ENCODE measurements at regions not wholly inside any gene's neighbourhood (a gene's known extent, or its start where the extent isn't known, plus 50 kb on each side); places are given as distances from the start of the nearest gene placed in this dataset.
A peak's percentile ranks its signal among the peaks of the same experiment; 100 is the strongest.

- DNase-seq, result no peak
These were observed 450.8 kb upstream of the NAALADL2 start for GRCh38 chr3:174408310-174408709.

DNA sequence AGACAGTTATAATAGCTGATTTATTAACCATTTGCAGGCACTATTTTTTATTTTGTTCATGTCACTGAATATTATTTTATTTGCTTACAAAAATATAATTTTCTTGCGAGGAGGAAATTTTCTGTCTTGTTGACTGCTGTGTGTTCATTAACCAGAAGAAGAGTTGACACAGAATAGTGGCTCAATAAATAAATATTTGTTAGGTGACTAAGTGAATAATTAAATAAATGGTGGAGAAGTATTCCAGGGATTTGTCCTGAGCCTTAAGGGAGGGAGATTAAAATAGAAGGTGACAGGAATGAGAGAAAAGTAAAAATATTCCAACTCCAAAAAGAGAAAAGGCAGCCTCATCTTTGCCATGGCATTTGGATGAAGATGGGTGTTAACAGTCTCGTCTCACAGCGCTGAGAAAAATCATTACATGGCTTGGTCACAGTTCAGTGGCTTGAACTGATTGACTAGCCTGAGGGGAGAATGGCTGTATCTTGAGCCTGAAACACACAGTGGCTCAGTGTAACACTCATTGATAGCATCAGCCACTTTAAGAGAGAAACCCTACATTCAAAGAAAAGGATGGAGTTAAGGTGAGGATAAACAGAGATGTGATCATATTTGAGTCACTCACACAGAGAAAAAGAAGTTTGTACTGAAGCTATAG, 449.9 kb upstream of the NAALADL2 start:
- DNase-seq, result no peak

DNA sequence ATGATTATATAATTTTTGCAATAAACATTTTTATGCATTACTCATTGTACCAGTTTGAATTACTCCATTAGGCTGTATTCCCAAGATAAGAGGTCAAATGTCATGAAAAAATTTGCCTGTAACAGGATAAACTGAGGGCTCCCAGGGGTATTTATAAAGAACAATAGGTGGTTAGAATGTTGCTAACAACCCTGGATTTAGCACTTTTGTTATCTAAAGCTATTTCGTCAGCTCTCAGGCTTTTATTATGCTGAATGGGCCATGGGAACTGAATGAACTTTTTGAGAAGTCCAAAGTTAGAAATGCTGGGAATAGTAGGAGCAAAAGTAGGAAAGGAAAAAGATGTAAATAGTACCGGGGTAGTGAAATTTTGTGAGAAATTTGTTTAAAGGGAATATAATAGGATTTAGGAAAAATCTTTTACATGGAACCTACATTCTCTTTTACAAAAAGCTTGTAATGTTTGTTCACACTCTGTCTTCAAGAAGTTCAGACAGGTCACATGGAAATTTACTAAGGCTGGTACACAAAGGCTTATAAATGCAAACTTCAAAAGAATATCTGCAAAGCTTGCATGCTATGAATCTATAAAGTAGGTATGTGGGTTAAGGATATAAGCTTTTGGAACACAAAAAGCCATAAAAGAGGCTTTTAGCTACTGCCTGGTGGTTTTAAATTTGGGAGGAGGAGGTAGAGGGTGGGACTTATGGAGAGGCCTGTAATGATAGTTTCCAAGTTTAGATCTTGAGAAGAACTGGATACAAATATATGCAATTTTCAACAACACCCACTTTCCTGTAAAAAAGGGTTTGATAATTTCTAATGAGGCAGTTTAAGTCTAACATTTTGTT, 445.8 kb upstream of the NAALADL2 start:
- DNase-seq, result no peak

DNA sequence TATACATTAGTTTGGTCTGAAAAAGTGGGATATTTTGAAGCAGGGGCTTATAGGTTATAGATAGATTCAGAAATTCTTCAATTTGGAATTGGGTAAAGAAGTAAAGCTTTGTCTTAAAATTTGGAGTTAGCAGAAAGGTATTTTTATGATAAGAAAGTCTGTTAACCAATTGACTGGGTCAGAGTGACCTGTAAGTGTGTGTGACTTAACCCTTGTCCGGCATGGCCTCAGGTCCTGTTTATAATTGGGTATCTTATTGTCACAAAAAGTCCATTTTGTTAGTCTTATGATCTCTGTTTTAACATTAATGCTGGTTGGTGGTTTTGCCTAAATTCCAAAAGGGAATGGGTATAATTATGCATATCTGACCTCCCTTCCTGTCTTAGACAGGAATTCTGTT, 444.2 kb upstream of the NAALADL2 start:
- DNase-seq, result no peak

DNA sequence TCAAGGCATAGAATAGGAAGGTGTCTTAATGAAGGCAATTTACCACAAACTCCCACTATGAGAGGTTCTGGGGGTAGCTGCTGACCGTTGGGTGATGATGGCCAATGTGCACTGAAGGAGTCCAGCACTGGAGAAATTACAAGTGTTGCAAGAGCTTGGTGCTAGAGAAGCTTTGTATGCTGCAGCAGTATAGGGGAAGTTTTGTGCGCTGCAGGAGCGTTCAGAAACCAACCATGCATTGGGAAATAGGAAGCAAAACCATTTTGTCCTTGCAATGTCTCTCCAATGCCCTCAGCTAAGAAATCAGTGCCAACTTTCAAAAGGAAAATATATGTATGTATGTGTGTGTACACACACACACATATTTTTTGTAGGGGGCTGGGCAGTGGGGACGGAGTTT, 441.6 kb upstream of the NAALADL2 start:
- DNase-seq, result no peak

- DNase-seq, result no peak
These were observed 439.9 kb upstream of the NAALADL2 start for GRCh38 chr3:174419216-174419615.

DNA sequence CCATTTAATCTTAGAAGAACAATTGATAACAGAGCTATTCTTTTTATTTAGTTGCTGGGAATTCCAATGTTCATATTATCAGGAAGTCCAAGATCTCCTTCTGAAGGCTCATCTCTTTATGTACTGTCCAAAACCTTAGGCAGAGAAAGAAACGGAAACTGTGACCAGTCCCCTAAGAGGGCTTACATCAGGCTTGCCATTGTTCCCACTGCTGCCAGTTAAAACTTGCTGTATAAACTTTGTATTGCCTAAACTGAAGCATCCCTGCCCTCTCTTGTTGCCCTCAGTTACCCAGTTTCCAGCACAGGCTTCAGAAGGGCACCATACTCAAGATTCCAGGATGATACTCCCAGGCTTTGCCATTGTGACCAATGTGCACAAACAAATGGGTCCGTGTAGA, 435.2 kb upstream of the NAALADL2 start:
- no peak for DNase-seq

GRCh38 chr3:174424656-174425055, 434.5 kb upstream of the NAALADL2 start:
- no peak for DNase-seq

DNA sequence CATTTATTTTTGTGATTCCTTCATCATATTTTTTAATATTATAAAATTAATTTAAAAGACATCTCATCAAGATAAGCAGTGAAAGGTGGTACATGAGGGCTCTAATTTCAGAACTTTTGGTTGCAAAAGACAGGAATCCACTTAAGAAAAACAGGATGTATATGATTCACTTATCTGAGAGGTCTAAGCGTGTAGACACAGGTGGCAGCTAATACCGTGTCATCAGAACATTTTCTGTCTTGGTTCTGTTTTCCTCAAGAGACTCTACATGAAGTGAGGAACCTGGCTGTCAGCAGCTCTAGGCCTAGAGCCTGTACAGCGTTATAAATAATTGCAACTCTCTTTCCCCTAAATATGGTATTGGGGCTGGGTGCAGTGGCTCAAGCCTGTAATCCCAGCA, 433.7 kb upstream of the NAALADL2 start:
- DNase-seq, result no peak

- DNase-seq, result no peak
These were observed 428.1 kb upstream of the NAALADL2 start for GRCh38 chr3:174430986-174431385.

- no peak for DNase-seq
These were observed 427.4 kb upstream of the NAALADL2 start for GRCh38 chr3:174431717-174432116.

- no peak for DNase-seq
These were observed 422.8 kb upstream of the NAALADL2 start for GRCh38 chr3:174436367-174436766.

DNA sequence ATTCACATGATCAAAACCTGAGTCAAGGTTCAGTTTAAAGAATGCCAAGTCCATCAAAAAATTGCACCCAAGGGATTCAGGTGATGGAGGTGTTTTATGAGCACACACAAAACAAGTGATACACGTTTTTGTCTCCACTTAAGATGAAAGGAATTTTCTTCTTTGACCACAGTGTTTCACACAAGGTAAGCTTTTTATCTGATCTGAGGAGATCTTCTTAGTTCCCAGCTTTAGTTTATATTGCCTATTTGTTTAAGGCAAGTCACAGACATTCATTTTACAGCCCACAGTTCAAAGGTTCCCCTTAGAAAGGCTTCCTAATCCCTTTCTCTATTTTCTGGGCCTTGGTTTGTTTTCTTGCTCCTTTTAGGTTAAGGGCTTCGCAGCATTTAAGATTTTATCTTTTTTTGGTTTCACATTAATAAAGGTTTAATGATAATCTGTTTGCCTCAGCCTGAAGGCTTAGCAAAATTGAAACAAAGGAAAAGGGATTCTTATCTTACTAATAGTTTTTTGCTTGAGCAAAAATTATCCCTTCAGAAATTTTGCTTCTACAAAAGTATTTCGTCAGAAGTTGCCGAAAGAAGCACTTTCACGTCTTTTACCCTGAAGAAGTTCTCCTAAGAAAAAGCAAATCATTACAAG, 420.5 kb upstream of the NAALADL2 start:
- DNase-seq, result no peak

- no peak for DNase-seq
These were observed 419.5 kb upstream of the NAALADL2 start for GRCh38 chr3:174439331-174440252.

GRCh38 chr3:174440253-174440701, 418.9 kb upstream of the NAALADL2 start:
- DNase-seq, result no peak

DNA sequence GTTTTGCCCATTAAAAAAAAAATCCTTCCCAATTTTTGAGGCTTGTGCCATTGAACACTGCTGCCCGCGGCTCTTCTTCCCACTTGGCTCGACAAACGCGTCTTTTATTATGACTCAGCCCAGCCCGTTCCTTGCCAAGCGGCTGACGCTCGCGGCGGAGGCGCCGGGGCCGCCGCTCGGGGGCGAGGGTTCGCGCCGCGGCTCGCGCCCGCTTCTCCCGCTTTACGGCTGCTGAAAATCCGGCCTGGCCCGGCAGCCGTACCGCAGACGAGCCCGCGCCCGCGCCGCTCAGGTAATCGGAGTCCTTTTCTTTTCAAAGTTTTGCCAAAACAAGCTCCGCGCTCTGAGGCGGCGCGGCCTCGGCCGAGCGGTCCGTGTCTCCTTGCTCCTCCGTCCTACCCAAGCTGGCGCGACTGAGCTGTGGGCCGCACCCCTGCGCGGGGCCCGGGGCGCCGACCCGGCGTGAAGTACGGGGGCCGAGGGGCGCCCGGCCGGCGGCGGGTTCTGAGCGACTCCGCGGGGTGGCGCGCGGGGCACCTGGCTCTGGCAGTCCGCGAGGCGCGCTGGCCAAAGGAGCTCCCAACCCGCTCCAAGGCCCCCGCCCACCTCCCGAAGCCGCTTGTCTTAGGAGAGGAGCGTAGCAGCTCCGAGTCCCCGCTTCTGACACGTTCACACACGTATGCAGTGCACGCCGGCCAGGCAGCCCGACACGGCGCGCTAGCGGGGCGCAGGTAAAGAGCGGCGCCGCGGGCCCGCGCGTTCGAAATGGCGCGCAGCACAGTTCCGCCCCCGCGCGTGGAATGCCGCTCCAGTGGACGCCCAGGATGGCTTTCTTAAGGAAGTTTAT, 418.2 kb upstream of the NAALADL2 start:
- DNase-seq, result peak; percentile 41 to 53

DNA sequence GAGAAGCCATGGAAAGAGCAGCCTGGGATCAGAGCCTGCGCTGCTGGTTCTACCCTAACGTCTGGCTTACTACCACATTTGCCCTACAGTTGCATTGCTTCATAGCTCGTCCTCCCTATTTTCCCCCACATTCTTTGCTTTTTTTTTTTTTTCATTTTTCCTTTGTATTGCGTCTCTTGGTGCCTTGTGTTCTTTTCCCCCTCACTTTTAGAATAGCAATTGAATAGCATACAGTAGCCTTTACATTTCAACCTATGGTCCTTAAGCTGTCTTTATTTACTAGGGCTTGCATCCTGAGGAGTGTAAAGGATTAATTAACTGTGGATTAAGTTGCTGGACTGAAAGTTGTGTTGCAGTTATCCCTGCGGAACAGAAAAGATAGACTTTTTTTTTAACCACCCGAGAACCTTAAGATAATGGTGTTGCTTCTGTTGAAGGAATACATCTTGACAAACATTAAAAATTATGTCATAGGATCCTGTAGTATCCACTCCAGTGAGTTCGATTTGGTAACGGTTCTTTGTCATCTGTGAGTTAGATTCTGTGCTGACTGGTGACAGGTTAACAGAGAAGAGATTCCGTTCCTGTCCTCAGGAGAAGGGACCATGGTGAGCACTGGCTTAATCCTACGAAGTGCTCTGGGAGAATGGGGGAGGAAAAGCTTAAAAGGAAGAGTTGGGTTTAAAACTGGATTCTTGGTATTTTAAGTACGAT, 417.4 kb upstream of the NAALADL2 start:
- DNase-seq, result no peak

GRCh38 chr3:174442302-174442682, 416.8 kb upstream of the NAALADL2 start:
- no peak for DNase-seq

- DNase-seq, result no peak
These were observed 414.7 kb upstream of the NAALADL2 start for GRCh38 chr3:174444391-174444790.

DNA sequence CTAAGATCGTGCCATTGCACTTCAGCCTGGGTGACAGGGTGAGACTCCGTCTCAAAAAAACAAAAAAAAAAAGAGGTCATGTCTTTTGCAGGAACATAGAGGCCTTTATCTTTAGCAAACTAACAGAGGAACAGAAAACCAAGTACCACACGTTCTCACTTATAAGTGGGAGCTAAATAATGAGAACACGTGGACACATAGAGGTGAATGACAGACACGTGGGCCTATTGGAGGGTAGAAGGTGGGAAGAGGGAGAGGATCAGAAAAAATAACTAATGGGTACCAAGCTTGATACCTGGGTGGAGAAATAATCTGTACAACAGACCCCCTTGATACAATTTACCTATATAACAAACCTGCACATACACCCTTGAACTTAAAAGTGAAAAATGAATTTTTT, 401.4 kb upstream of the NAALADL2 start:
- DNase-seq, result no peak

DNA sequence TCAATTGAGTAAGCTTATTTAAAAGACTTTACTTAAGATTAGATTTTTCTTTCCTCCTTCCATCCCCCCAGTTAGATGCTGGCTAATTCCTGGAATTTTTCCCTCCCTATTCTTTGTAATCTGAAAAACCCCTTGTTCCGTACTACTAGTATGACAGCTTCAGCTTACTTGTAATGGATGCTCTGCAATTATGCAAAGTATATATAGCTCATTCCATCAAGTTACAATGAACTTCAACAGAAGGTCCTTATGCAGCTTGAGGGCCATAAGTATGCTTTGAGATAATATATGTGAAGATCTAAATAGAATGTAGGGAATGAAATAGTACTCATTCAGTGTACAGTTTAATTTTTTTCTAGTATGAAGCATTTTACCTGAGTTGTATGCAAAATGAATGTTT, 398.3 kb upstream of the NAALADL2 start:
- no peak for DNase-seq

Data from activated CD4-positive, alpha-beta T cell treated with anti-CD3 and anti-CD28 coated beads, Interleukin-2, amount 50 U/mL, for 48 hours (primary cell).